Panc1 (cell line): ENCODE measurements at regions not wholly inside any gene's neighbourhood (a gene's known extent, or its start where the extent isn't known, plus 50 kb on each side); places are given as distances from the start of the nearest gene placed in this dataset.

Experiments used
- CTCF ChIP-seq: fragments of 450-650 bp; IDR thresholded peaks from 2 replicates; pipeline ENCODE4 v1.5.1; 2017; ENCODE audit warnings: mild to moderate bottlenecking
- POLR2AphosphoS5 ChIP-seq: IDR thresholded peaks from 2 replicates; pipeline ENCODE4 v1.6.1; 2012; ENCODE audit warnings: mild to moderate bottlenecking, low read depth, low read length, moderate library complexity
- REST ChIP-seq, 2 experiments: IDR thresholded peaks; 2 replicates each; pipeline ENCODE4 v1.6.1; 2011 to 2012; ENCODE audit warnings: low read depth in 2 of 2, control low read depth in 1 of 2, low read length in 1 of 2, mild to moderate bottlenecking in 1 of 2, moderate library complexity in 1 of 2; ENCODE audit not compliant: insufficient read depth in 1 of 2
- TCF7L2 ChIP-seq: IDR thresholded peaks from 2 replicates; pipeline ENCODE4 v1.6.1; 2011; ENCODE audit warnings: mild to moderate bottlenecking, low read depth, low read length, inconsistent platforms

DNA sequence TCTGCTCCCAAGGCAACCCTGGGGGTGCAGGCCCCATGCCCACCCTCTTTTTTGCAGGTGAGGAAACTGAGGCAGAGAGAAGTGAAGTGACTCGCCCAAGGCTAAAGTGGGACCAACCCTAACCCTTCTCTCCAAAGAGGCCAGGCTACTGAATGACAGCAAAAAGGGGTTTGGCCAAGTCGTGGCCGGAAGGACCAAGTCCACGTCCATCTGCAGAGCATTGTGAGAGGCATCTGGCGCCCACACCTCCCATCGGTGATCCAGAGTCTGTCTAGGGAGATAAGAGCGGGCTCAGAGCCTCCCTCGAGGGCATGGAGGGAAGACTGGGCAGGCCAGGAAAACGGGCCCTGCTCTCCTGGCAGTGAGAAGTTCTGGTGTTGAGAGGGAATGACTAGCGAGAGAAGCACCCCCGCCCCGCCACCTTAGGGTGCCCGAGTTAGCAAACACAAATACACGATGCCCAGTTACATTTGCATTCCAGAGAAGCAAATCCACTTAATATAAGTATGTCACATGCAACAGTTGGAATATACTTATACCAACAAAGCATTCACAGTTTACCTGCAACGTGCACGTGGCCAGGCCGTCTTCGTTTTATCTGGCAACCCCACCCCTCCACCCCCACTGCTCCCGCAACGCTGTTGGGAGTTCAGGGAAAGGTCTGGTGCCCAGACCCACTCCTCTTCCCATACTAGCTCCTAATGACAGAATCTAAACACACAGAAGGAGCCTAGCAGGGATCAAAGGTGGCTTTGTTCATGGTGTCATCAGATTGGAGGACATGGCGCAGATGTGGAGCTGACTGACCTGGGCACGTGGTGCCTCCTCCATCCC, 124.9 kb downstream of the OAT start:
- TF ChIP-seq CTCF, result no peak
- no peak for TF ChIP-seq REST (IDR thresholded peaks at IDR 0.05; ENCODE audit: insufficient read depth in 1 of 2, low read depth in 2 of 2, low read length in 1 of 2)
- TF ChIP-seq TCF7L2, result no peak
- no peak for TF ChIP-seq POLR2AphosphoS5
